GM21526 (cell line): ENCODE measurements at regions not wholly inside any gene's neighbourhood (a gene's known extent, or its start where the extent isn't known, plus 50 kb on each side); places are given as distances from the start of the nearest gene placed in this dataset.
"Not testable (repeated sequence)": the region's sequence is repeated elsewhere in the genome, so short reads cannot be mapped to it uniquely, and the experiment has no call there.

Source experiments
- ATAC-seq: cut with Tn5 transposase; IDR thresholded peaks from one replicate; pipeline ENCODE4 v1.9.1; 2021; ENCODE audit warnings: moderate library complexity; ENCODE audit not compliant: unreplicated experiment, low FRiP score

GRCh38 chrX:13189380-13189779 is 130.5 kb downstream of the ATXN3L start:
- no peak for ATAC-seq

- ATAC-seq, result no peak
Measured at GRCh38 chrX:13188731-13189309, 131.0 kb downstream of the ATXN3L start.

GRCh38 chrX:13186643-13187042 is 133.2 kb downstream of the ATXN3L start:
- ATAC-seq, result not testable (repeated sequence)

GRCh38 chrX:13180807-13181206 is 136.4 kb upstream of the FAM9C start:
- ATAC-seq, result no peak

GRCh38 chrX:13179586-13179985 is 135.2 kb upstream of the FAM9C start:
- ATAC-seq, result no peak

- no peak for ATAC-seq
Measured at GRCh38 chrX:13179100-13179499, 134.7 kb upstream of the FAM9C start.

GRCh38 chrX:13177921-13178566 is 133.6 kb upstream of the FAM9C start:
- no peak for ATAC-seq

- ATAC-seq, result no peak
Measured at GRCh38 chrX:13175056-13175455, 130.6 kb upstream of the FAM9C start.

GRCh38 chrX:13170966-13171558 is 126.6 kb upstream of the FAM9C start:
- no peak for ATAC-seq

- no peak for ATAC-seq
Measured at GRCh38 chrX:13169684-13170083, 125.3 kb upstream of the FAM9C start.

- ATAC-seq, result no peak
Measured at GRCh38 chrX:13168269-13168668, 123.8 kb upstream of the FAM9C start.

- ATAC-seq, result no peak
Measured at GRCh38 chrX:13167481-13168231, 123.2 kb upstream of the FAM9C start.

- ATAC-seq, result no peak
Measured at GRCh38 chrX:13165266-13166189, 121.1 kb upstream of the FAM9C start.

GRCh38 chrX:13164611-13165010 is 120.2 kb upstream of the FAM9C start:
- ATAC-seq, result no peak

GRCh38 chrX:13162772-13163410 is 118.5 kb upstream of the FAM9C start:
- no peak for ATAC-seq

GRCh38 chrX:13159886-13160285 is 115.5 kb upstream of the FAM9C start:
- no peak for ATAC-seq

- no peak for ATAC-seq
Measured at GRCh38 chrX:13158911-13159310, 114.5 kb upstream of the FAM9C start.

GRCh38 chrX:13155550-13155949 is 111.1 kb upstream of the FAM9C start:
- not testable (repeated sequence) for ATAC-seq

- no peak for ATAC-seq
Measured at GRCh38 chrX:13153796-13154195, 109.4 kb upstream of the FAM9C start.
